ENCODE measurements at regions not wholly inside any gene's neighbourhood (a gene's known extent, or its start where the extent isn't known, plus 50 kb on each side); places are given as distances from the start of the nearest gene placed in this dataset.

- Histone ChIP-seq H3K4me1 (replicated peaks in 1 of 2; ENCODE audit: control insufficient read depth in 2 of 2, insufficient read depth in 2 of 2, low read length in 2 of 2) (no peaks in the 10 kb centered on the region), H4K20me1 (replicated peaks; ENCODE audit: control insufficient read depth, insufficient read depth, low read length) (no peaks in the 10 kb centered on the region), H3K9me3 (replicated peaks; ENCODE audit: control insufficient read depth, insufficient read depth, low read depth, low read length) (no peaks in the 10 kb centered on the region), H3K27ac (ENCODE audit: extremely low read depth, low read depth, low read length) (no peak overlapping the region), H3K4me2 (ENCODE audit: insufficient read depth, low read length) (no peak overlapping the region), H3K36me3 (ENCODE audit: control insufficient read depth, insufficient read depth, low read length) (no peaks in the 10 kb centered on the region), H3K27me3 (ENCODE audit: control insufficient read depth in 2 of 2, insufficient read depth in 2 of 2, low read length in 2 of 2) (peaks cover 2 to 4% of the 10 kb centered on the region in 2 experiments; a peak in 2 of 5 replicates), H3K79me2 (ENCODE audit: control insufficient read depth, insufficient read depth, low read length) (no peaks in the 10 kb centered on the region), H3K9me1 (ENCODE audit: control insufficient read depth, insufficient read depth, low read length) (peaks cover 2% of the 10 kb centered on the region), H2AFZ (ENCODE audit: low read depth, low read length) (no peak overlapping the region), H3K9ac (ENCODE audit: insufficient read depth in 1 of 2, low read depth in 2 of 2, low read length in 2 of 2) (no peak overlapping the region), H3K4me3 (no peak overlapping the region)
- ChIA-PET CTCF (ENCODE audit: low intra/inter-chr PET ratio) (no interaction called here), POLR2A (interaction anchor here (0.5 to 0.7 kb wide), 3 partner anchors 14 to 208 kb away, joined by 3 read pairs; no protein-coding TSS in a partner anchor)
- in situ Hi-C loops (cut with MboI), result no loop called here
- FAIRE-seq, result no peak
- no peak for DNase-seq (ENCODE audit: extremely low read depth in 1 of 4, low spot score in 3 of 4)
- no TSS peak for BruUV-seq (replicated peaks)
- intact Hi-C loops (cut with micrococcal nuclease), result no loop called here
- no peak for ATAC-seq
- TF ChIP-seq RAD21 (CRISPR knock-in tag; conservative IDR thresholded peaks at IDR 0.05 in 1 of 2, IDR thresholded peaks at IDR 0.05 in 1 of 2), result no peak
- no peak for TF ChIP-seq HLTF (IDR thresholded peaks at IDR 0.05)
- no peak for TF ChIP-seq RERE (CRISPR knock-in tag; IDR thresholded peaks at IDR 0.05; ENCODE audit: borderline replicate concordance)
- TF ChIP-seq ZHX1 (conservative IDR thresholded peaks at IDR 0.05; ENCODE audit: low read length), result no peak
- no peak for TF ChIP-seq ZNF785 (CRISPR knock-in tag; IDR thresholded peaks at IDR 0.05)
- TF ChIP-seq MAFK (IDR thresholded peaks at IDR 0.05; ENCODE audit: low read length), result no peak
- TF ChIP-seq EP400 (IDR thresholded peaks at IDR 0.05), result no peak
- no peak for TF ChIP-seq ATF7 (IDR thresholded peaks at IDR 0.05)
- TF ChIP-seq ZKSCAN8 (CRISPR knock-in tag; IDR thresholded peaks at IDR 0.05), result no peak
- no peak for TF ChIP-seq NFRKB (IDR thresholded peaks at IDR 0.05; ENCODE audit: low read depth)
- no peak for TF ChIP-seq PTTG1 (tag; IDR thresholded peaks at IDR 0.05; ENCODE audit: low read depth)
- no peak for TF ChIP-seq CREM (IDR thresholded peaks at IDR 0.05; ENCODE audit: low read depth)
- no peak for TF ChIP-seq ZBTB43 (CRISPR knock-in tag; IDR thresholded peaks at IDR 0.05)
- no peak for TF ChIP-seq MEIS2 (IDR thresholded peaks at IDR 0.05; ENCODE audit: partially characterized antibody)
- TF ChIP-seq HMBOX1 (IDR thresholded peaks at IDR 0.05), result no peak
Observed at GRCh38 chr17:6255322-6255721, 179.6 kb downstream of the AIPL1 start.

Data from K562 (cell line).